HG02981 (cell line): ENCODE measurements at regions not wholly inside any gene's neighbourhood (a gene's known extent, or its start where the extent isn't known, plus 50 kb on each side); places are given as distances from the start of the nearest gene placed in this dataset.

Experiments
- ATAC-seq: cut with Tn5 transposase; IDR thresholded peaks from one replicate; pipeline ENCODE4 v1.9.1; 2021; ENCODE audit warnings: mild to moderate bottlenecking, moderate library complexity; ENCODE audit not compliant: unreplicated experiment

DNA sequence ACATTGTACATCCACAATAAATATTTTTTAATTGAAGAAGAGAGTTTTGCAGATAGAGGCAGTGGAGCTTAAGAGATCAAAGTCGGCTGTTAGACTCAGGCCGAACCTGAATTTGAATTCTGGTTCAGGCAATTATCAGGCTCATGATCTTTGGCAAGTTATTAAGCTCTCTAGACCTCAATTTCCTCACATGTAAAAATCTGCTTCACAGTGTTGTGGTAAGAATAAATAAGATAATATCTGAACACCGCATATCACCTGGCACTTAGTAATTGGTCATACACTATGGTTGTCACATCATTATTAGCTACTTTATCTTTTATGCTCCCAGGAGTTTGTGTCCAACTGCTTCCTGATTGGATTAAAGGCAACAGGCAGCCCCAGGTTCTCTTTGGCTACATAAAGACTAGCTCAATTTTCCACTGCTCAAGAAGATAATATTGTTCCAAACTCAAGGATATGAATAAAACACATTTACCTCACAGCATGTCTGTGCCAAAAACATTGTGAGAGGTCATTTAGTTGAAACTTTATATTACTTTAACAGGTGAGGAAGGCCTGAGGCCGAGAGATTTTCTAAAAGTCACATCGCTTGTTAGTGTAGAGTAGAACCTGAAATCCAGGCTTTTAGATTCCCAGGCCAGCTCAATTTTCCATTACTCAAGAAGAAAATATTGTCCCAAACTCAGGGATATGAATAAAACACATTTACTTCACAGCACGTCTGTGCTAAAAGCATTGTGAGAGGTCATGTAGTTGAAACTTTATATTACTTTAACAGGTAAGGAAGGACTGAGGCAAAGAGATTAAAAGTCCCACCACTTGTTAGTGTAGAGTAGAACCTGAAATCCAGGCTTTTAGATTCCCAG lies 289.2 kb upstream of the PTGER4 start:
- ATAC-seq = no peak

DNA sequence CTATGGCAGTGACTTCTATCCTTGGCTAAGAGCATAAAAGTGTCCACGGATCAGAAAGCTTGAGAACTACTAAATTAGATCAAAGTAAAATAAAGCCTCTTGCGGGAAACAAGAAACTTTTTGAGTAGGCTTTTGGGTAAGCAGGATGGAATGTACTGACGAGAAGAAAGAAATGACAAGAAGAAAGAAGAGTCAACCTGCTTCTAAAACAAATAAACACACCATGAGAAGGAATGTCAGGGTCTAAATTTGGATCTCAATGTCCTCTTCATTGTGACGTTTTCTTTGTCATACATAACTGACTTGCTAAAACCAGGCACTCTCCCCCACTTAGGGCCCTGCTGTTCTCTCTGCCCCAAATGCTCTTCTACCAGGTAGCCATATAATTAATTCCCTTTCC lies 290.1 kb upstream of the PTGER4 start:
- no peak for ATAC-seq

DNA sequence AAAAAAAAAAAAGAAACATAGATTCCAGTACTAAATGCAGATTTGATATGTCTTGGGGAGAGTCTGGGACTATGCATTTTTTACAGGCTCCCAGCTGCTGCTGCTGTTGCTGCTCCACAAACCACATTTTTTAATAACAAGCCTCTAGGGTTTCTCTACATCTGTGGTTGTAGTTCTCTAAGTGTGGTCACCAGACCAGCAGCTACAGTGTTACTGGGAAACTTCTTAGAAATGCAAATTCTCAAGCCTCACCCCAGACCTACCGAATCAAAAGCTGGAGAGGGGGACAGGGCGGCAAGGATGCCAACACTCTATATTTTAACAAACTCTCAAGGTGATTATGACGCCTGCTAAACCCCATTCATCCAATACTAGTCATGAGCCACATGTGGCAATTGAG lies 293.4 kb upstream of the PTGER4 start:
- peak; percentile 81 for ATAC-seq

DNA sequence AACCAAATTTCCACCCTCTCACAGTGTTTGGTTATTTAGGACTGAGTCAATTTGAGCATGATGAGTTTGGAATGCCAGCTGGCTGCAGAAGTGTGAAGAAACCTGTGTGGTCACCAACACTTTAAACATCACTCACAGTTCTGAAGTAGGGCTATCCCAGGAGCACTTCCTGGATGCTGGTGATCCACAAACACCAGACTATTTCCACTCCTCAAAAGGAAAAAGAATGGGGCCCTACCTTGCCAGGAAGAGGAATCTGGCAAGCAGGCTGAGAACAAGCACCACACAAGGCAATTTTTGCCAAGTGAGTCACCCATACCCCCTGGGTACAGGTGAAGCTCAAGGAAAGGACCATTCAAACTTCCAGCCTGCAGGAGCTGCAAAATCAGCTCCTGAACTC lies 294.2 kb upstream of the PTGER4 start:
- no peak for ATAC-seq

GRCh38 chr5:40384782-40385390 lies 294.8 kb upstream of the PTGER4 start:
- ATAC-seq = no peak

DNA sequence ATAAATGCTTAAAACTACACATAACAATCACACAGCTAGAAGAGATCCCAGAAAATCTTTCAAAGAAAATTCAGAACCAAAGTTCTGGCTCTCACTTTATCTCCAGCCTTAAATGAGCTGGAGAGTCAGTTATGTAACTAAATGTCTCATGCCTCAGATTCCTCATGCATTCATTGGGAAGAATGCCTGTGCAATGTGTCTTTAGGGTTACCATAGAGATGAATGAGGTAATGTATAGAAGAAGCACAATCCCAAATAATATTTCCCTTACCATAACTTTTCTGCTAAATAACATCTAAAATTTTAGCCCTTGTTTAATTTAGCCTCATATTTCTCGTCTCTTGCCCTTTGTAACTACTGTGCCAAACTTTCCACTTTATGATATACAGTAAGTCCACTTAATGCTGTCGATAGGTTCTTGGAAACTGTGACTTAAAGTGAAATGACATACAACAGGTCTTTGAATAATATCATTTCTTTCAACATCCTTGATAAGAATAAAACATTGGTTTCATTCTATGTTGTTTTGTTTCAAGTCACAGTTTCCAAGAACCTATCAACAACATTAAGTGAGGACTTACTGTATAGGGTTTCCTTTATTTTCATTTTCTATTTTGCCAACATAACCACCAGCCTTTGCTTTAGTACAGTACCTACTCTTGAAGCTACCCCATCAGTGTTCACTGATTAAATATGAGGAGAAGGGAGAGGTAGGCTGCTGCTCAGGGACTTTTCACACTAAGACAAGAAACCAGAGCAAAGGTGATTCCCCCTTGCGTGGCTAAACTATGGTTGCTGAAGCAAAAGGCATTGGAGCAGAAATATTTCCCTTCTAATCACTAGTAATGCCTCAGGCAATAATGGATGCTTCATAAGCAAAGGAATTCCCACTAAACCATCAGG lies 295.7 kb upstream of the PTGER4 start:
- peak; percentile 32 for ATAC-seq

DNA sequence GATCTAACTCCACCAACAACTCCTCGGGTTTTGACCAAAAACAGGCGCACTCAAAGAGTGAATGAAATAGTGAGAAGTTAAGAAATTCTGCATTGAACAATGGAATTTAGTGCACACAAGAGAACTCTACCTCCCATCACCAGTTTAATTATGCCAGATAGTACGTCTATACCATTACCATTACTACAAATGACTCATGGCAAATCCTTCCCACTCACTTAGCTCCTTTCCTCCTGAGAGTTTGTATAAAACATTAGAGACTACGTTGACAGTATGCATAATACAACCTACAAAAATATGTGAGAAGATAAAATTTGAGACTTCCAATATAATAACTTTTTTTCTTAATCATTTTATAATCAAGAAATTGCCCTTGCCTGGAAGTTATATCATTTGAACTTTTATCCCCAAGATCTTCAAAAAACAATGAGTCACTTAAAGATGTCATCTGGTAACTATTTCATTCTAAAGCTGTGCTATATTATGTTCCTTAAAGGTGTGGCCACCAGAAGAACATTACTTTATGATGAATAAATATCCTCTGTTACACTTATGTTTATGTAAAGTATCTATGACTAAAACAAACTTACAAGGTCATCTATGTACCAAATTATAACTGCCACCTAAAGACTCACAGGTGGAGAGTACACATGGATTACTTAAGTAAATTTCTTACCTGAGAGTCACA lies 297.9 kb upstream of the PTGER4 start:
- no peak for ATAC-seq

DNA sequence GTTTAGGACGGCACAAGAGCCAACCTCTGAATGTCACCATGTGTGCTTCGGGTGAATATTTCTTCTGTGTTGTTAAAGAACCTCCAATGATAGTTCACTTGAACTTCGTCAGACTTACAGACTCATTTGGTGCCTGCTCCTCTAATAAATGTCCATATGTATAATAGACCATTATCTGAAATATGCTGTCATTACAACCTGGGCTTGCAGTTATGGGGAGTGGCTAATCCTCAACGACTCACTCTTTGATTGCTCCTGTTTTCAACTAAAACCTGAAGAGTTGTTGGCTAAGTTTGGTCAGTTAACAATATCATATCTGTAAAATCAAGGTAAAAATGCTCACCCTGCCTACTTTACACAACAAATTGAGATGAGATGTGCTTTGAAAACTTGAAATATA lies 298.7 kb upstream of the PTGER4 start:
- no peak for ATAC-seq

- ATAC-seq = peak; percentile 80
Observed at GRCh38 chr5:40378396-40379177, 301.1 kb upstream of the PTGER4 start.

DNA sequence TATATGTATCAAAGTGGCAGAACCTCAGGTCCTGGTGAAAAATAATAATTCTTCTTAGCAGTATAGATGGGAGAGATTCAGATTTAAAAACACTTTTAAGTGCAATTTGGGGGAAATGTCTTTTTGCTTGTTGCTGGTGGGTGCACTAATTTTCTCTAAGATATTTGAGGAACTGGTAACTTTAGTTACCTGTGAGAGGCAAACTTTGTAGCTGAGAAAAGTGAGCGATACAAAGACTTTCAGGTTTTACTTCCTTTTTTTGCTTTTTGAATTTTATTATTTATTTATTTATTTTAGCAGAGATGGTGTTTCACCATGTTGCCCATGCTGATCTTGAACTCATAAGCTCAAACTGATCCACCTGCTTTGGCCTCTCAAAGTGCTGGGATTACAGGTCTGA lies 303.1 kb upstream of the PTGER4 start:
- ATAC-seq = peak; percentile 38

DNA sequence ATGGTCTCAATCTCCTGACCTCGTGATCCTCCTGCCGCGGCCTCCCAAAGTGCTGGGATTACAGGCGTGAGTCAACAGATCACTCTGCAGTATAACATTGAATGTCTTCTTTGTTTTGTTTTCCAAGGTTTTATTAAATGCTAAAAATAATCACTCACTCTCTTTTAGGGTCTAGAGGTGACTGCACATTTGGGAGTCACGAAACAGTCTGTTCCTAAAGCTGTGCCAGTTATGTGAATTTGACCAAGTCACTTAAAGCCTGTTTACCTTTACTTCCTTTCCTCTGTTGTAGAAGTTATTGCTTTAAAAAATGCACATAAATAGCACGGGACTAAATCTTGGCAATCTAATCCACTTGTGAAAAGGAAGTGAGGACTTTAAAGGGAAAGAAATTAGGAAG lies 304.9 kb upstream of the PTGER4 start:
- ATAC-seq = no peak

DNA sequence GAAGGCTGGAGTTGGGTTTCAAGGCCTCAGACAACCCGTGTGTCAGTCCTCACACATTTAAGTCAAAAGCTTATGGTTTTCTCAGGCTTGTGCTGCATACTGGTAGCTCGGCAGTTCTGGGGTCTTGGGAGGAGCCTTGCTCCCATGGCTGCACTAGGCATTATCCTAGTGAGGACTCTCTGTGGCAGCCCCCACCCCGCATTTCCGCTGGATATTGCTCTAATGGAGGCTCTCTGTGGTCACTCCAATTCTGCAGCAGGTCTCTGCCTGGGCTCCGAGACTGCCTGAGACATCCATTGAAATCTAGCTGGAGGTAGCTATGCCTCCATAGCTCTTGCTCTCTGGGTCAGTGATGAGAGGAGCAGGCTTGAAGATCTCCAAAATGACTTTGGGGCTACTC lies 311.5 kb upstream of the PTGER4 start:
- ATAC-seq = no peak

GRCh38 chr5:40367255-40367654 lies 312.5 kb upstream of the PTGER4 start:
- no peak for ATAC-seq

DNA sequence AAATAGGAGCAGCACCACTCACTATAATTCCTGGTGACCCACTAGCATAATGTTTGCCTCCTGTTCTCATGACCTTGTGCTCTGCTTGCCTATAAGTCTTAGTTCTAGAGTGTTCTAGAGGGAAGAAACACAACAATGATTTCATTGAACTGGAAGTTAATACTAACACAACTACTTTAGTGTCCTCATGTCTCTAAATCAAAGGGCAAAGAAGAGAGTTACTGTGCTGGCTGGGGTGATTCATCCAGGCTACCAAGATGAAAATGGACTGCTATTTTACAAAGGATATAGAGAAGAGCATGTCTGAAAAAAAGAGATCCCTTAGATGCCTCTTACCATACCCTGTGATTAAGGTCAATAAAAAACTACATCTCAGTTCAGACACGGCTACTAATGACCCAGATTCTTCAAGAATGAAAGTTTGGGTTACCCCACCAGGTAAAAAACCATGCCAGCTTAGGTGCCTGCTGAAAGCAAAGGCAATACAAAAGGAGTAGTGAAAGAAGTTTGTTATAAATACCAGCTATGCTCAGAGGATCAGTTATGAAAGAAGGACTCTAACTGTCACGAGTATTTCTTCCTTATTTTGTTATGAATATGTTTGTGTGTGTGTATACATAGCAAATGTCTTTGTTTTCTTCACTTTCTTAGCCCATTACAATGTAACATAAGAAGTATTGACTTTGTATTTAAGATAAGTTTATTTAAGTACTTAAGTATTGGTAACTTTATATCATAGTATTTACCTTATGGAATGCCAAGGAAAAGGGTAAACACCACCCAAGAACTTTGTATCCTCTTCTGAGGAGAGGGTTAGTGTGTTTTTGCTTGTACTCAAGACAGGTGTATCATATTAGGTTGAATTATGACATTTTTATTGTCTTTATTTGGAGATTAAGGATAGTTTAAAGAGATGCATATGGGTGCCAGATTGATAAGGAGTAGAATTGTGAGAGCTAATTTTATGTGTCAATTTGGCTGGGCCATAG lies 314.1 kb upstream of the PTGER4 start:
- ATAC-seq = no peak

DNA sequence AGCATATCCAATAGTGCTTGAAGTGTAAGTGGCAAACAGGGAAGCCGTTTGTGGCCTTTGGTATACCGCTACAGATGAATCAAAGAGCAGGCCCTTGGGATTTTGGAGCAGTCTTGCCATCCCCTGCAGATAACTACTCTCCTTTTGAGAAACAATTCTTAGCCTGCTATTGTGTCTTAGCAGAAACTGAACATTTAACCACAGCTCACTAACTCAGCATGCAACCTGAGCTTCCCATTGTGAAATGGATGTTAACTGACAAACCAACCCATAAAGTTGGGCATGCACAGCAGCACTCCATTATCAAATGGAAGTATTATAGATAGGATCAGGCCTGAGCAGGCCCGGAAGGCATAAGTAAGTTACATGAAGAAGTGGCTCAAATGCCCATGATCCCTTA lies 315.3 kb upstream of the PTGER4 start:
- ATAC-seq = no peak

DNA sequence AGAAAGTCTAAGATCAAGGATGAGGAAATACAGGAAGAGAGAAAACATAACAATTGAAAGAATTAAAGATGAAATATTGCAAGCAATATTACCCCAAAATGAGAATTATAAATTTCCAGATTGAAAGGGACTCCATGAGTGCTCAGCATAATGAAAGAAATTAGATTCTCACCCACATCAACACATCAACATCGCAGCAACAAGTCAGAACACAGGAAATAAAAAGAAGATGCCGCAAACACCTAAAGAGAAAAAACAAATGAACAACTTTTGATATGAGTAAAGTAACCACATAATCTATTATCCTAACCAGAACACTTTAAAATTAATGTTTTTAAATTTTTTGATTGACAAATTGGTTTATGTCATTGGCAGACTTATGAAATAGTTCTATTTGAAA lies 318.3 kb upstream of the PTGER4 start:
- ATAC-seq = no peak

- no peak for ATAC-seq
Observed at GRCh38 chr5:40360685-40361084, 319.0 kb upstream of the PTGER4 start.

DNA sequence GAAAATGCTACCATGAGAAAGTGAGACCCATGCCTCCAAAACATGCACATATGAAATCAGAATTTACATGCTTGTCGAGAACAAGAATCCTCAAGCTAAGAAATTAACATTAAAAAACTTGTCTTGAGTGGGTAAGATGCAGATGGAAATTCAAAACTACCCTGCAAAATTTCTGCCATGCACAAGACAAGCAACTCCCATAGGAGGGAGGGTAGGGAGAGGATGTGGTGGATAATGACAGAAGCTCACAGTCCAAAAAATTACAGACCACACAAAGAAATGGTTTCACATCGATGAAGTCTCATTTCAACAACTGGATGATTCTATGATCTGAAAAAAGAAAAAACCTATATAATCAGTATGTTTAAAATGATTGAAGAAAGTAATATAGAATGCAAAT lies 319.9 kb upstream of the PTGER4 start:
- ATAC-seq = no peak

DNA sequence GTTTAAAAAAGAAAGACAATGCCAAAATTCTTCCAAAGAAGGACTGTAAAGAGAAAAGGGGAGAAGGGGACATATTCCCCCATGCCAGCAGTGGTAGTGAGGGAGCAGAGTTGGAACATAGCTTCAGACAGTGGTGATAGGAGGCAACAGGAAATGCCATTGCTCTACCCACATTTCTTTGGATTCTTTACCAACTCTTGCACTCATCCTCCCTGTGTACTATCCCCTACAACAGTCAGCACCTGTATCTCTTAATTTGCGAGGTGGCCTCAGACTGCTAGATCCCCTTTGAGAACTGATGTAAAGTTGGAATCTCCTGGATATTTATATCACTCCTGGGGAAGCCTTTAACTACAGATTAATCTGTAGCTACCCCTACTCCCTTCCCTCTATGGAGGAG lies 320.6 kb upstream of the PTGER4 start:
- no peak for ATAC-seq
